ENCODE measurements at regions not wholly inside any gene's neighbourhood (a gene's known extent, or its start where the extent isn't known, plus 50 kb on each side); places are given as distances from the start of the nearest gene placed in this dataset.

DNA sequence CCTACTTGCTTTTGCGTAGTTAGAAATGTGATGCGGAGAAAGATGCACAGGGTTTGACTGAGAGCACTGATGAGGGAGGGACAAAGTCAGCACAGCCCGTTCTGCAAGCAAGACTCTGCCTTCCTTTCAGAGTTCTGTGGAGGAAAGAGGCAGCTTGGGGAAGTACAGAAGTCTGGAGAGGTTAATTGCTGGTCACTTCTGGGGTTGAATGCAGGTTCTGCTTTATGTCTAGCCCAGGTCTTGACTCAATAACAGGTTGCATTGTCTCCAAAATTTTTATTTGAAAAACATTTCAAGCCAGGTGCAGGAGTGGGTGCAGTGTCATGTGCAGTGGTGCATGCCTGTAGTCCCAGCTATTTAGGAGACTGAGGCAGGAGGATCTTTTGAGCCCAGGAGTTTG is 461.7 kb downstream of the NR2F2 start:
- Histone ChIP-seq H3K9me1 (replicated peaks; ENCODE audit: control insufficient read depth, extremely low read depth, insufficient read depth, low read length) (no peaks in the 10 kb centered on the region), H3K4me2 (ENCODE audit: insufficient read depth, low read length) (no peak overlapping the region), H3K9me3 (replicated peaks; ENCODE audit: control insufficient read depth, insufficient read depth, low read length) (no peaks in the 10 kb centered on the region), H3K9ac (replicated peaks; ENCODE audit: extremely low read depth, insufficient read depth, low read length) (no peak overlapping the region), H4K20me1 (replicated peaks; ENCODE audit: control insufficient read depth, extremely low read depth, insufficient read depth, low read length) (no peaks in the 10 kb centered on the region), H2AFZ (ENCODE audit: low read depth, low read length) (no peak overlapping the region), H3K27me3 (ENCODE audit: control insufficient read depth in 2 of 2, insufficient read depth in 2 of 2, low read length in 2 of 2) (no peaks in the 10 kb centered on the region), H3K36me3 (ENCODE audit: control insufficient read depth in 2 of 2, extremely low read depth in 1 of 2, insufficient read depth in 2 of 2, low read length in 2 of 2) (no peaks in the 10 kb centered on the region), H3K4me3 (replicated peaks in 1 of 3; ENCODE audit: insufficient read depth in 1 of 3, low read depth in 1 of 3, low read length in 3 of 3) (no peak overlapping the region), H3K4me1 (ENCODE audit: control insufficient read depth, extremely low read depth, insufficient read depth, low read length) (no peaks in the 10 kb centered on the region), H3K79me2 (ENCODE audit: control insufficient read depth, insufficient read depth, low read length) (no peaks in the 10 kb centered on the region), H3K27ac (ENCODE audit: insufficient read depth, low read depth, low read length) (no peak overlapping the region)
- POLR2A ChIA-PET: no interaction called here
- intact Hi-C loops (cut with micrococcal nuclease): no loop called here
- no peak for TF ChIP-seq EZH2 (IDR thresholded peaks at IDR 0.05; ENCODE audit: borderline replicate concordance, low read depth, low read length, severe bottlenecking)
- no peak for TF ChIP-seq GATA2 (IDR thresholded peaks at IDR 0.05; ENCODE audit: insufficient read depth, insufficient read length, low read depth, low read length)
- TF ChIP-seq, protein P1, sequence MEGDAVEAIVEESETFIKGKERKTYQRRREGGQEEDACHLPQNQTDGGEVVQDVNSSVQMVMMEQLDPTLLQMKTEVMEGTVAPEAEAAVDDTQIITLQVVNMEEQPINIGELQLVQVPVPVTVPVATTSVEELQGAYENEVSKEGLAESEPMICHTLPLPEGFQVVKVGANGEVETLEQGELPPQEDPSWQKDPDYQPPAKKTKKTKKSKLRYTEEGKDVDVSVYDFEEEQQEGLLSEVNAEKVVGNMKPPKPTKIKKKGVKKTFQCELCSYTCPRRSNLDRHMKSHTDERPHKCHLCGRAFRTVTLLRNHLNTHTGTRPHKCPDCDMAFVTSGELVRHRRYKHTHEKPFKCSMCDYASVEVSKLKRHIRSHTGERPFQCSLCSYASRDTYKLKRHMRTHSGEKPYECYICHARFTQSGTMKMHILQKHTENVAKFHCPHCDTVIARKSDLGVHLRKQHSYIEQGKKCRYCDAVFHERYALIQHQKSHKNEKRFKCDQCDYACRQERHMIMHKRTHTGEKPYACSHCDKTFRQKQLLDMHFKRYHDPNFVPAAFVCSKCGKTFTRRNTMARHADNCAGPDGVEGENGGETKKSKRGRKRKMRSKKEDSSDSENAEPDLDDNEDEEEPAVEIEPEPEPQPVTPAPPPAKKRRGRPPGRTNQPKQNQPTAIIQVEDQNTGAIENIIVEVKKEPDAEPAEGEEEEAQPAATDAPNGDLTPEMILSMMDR (IDR thresholded peaks at IDR 0.05; ENCODE audit: extremely low read depth in 1 of 2, insufficient read depth in 1 of 2, low read depth in 1 of 2, low read length in 2 of 2): no peak
- dilution Hi-C loops (cut with MboI; ENCODE audit: extremely low pct_ligation_motif_present, low sequenced_read_pairs): no loop called here
- FAIRE-seq: no peak
- DNase-seq (ENCODE audit: low read depth, low spot score): no peak
- CTCF ChIA-PET: no interaction called here
- no TSS peak for BruUV-seq (replicated peaks)

DNA sequence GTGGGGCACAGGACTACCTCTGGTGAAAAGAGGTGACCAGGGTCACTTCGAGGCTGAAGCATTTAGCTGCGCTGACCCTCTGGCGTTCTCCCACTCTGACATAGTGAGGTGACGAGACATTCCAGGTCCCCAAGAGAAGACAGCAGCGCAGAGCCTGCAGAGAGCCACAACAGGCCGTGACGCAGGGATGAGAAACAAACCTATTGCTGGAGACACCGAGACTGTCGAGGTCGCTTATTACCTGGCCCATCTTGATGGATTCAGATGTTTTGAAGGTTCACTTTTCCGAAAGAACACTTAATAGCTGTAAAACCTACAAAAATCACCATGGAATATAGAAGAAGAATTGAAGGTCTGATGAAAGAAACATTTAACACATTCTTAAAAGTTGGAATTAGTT is 466.3 kb downstream of the NR2F2 start:
- Histone ChIP-seq H3K4me2 (ENCODE audit: insufficient read depth, low read length) (no peak overlapping the region), H4K20me1 (replicated peaks; ENCODE audit: control insufficient read depth, extremely low read depth, insufficient read depth, low read length) (no peaks in the 10 kb centered on the region), H3K27ac (ENCODE audit: insufficient read depth, low read depth, low read length) (no peak overlapping the region), H3K79me2 (ENCODE audit: control insufficient read depth, insufficient read depth, low read length) (no peaks in the 10 kb centered on the region), H2AFZ (ENCODE audit: low read depth, low read length) (no peak overlapping the region), H3K27me3 (ENCODE audit: control insufficient read depth in 2 of 2, insufficient read depth in 2 of 2, low read length in 2 of 2) (no peaks in the 10 kb centered on the region), H3K4me1 (ENCODE audit: control insufficient read depth, extremely low read depth, insufficient read depth, low read length) (no peaks in the 10 kb centered on the region), H3K9me3 (replicated peaks; ENCODE audit: control insufficient read depth, insufficient read depth, low read length) (no peaks in the 10 kb centered on the region), H3K36me3 (ENCODE audit: control insufficient read depth in 2 of 2, extremely low read depth in 1 of 2, insufficient read depth in 2 of 2, low read length in 2 of 2) (no peaks in the 10 kb centered on the region), H3K4me3 (replicated peaks in 1 of 3; ENCODE audit: insufficient read depth in 1 of 3, low read depth in 1 of 3, low read length in 3 of 3) (no peak overlapping the region), H3K9ac (replicated peaks; ENCODE audit: extremely low read depth, insufficient read depth, low read length) (no peak overlapping the region), H3K9me1 (replicated peaks; ENCODE audit: control insufficient read depth, extremely low read depth, insufficient read depth, low read length) (no peaks in the 10 kb centered on the region)
- FAIRE-seq (no peak), DNase-seq (ENCODE audit: low read depth, low spot score) (no peak)
- POLR2A ChIA-PET: no interaction called here
- TF ChIP-seq, protein P2, sequence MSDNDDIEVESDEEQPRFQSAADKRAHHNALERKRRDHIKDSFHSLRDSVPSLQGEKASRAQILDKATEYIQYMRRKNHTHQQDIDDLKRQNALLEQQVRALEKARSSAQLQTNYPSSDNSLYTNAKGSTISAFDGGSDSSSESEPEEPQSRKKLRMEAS (IDR thresholded peaks at IDR 0.05; ENCODE audit: insufficient read depth, insufficient read length): no peak
- no peak for TF ChIP-seq POLR2A (IDR thresholded peaks at IDR 0.05; ENCODE audit: low read depth, low read length)
- TF ChIP-seq POLR2AphosphoS5 (IDR thresholded peaks at IDR 0.05; ENCODE audit: insufficient read depth, low read depth, low read length): no peak
- TF ChIP-seq JUN (IDR thresholded peaks at IDR 0.05; ENCODE audit: borderline replicate concordance, insufficient read depth, insufficient read length, low read depth): no peak
- TF ChIP-seq FOS (IDR thresholded peaks at IDR 0.05; ENCODE audit: borderline replicate concordance, insufficient read depth, low read length): no peak
- no peak for TF ChIP-seq MYC (IDR thresholded peaks at IDR 0.05; ENCODE audit: low read depth, low read length)
- no peak for TF ChIP-seq EZH2 (IDR thresholded peaks at IDR 0.05; ENCODE audit: borderline replicate concordance, low read depth, low read length, severe bottlenecking)
- TF ChIP-seq, protein P1 (IDR thresholded peaks at IDR 0.05; ENCODE audit: extremely low read depth in 1 of 2, insufficient read depth in 1 of 2, low read depth in 1 of 2, low read length in 2 of 2): no peak
- no peak for TF ChIP-seq GATA2 (IDR thresholded peaks at IDR 0.05; ENCODE audit: insufficient read depth, insufficient read length, low read depth, low read length)
- dilution Hi-C loops (cut with MboI; ENCODE audit: extremely low pct_ligation_motif_present, low sequenced_read_pairs): no loop called here
- intact Hi-C loops (cut with micrococcal nuclease): no loop called here
- CTCF ChIA-PET: no interaction called here
- no TSS peak for BruUV-seq (replicated peaks)

Data from endothelial cell of umbilical vein (primary cell).